A549 (cell line): ENCODE measurements at regions not wholly inside any gene's neighbourhood (a gene's known extent, or its start where the extent isn't known, plus 50 kb on each side); places are given as distances from the start of the nearest gene placed in this dataset.

Source experiments
- ATAC-seq, 2 experiments: fragments of 200-7000 bp in 1 of 2; fragments of >200 bp in 1 of 2; cut with Nextera tagmentation in 1 of 2; cut with Tn5 transposase in 1 of 2; 3 replicates each; pipeline versions ENCODE4 v1.8.0 to v1.9.1; 2018 to 2020; ENCODE audit warnings: mild to moderate bottlenecking in 1 of 2, moderate library complexity in 1 of 2
- CTCF ChIA-PET: fragments of 300-600 bp; sonication (Branson Sonifier 250); formaldehyde crosslinking; extraction: SDS; loops from one replicate; lab custom pipeline; 2021; ENCODE audit warnings: antibody characterized with exemption, inconsistent platforms; lab: Yijun Ruan, JAX
- POLR2A ChIA-PET: fragments of 350-600 bp; formaldehyde crosslinking; extraction: SDS; loops from one replicate; lab custom pipeline; 2021; ENCODE audit warnings: antibody characterized with exemption, inconsistent platforms; lab: Yijun Ruan, JAX
- DNase-seq, 2 experiments: peaks; one replicate each; pipeline versions ENCODE4 v3.0.0 to v3.0.0-alpha.2; 2011 to 2016; ENCODE audit warnings: low read depth in 1 of 2, low spot score in 1 of 2
- FAIRE-seq: peaks from 2 replicates; lab custom pipeline; 2011; peaks lifted over from hg19 to GRCh38; lab: Jason Lieb, UNC
- H3K27ac ChIP-seq, 2 experiments: fragments of >200 bp; sonication (Bioruptor Twin); formaldehyde crosslinking; 3 replicates each; pipeline ENCODE4 v1.5.1; 2016 to 2017
- H3K4me1 ChIP-seq: fragments of >200 bp; sonication (Bioruptor Twin); formaldehyde crosslinking; 3 replicates; pipeline ENCODE4 v1.6.1; 2016
- H3K4me2 ChIP-seq: fragments of >200 bp; sonication (Bioruptor Twin); formaldehyde crosslinking; 3 replicates; pipeline ENCODE4 v1.6.1; 2016
- H3K4me3 ChIP-seq: fragments of >200 bp; sonication (Bioruptor Twin); formaldehyde crosslinking; 3 replicates; pipeline ENCODE4 v1.5.1; 2016
- H3K9me3 ChIP-seq: fragments of >200 bp; sonication (Bioruptor Twin); formaldehyde crosslinking; 3 replicates; pipeline ENCODE4 v1.6.1; 2016
- BHLHE40 ChIP-seq: IDR thresholded peaks from 2 replicates; pipeline ENCODE4 v1.6.1; 2012; ENCODE audit warnings: low read depth, low read length, inconsistent platforms
- CBX2 ChIP-seq: fragments of 200-600 bp; sonication (generic); IDR thresholded peaks from 2 replicates; pipeline ENCODE4 v1.6.1; 2016; ENCODE audit warnings: low read depth, mild to moderate bottlenecking, borderline replicate concordance
- CHD2 ChIP-seq: fragments of 150-350 bp; IDR thresholded peaks from 2 replicates; pipeline ENCODE4 v1.6.1; 2014; ENCODE audit warnings: low read length; ENCODE audit not compliant: partially characterized antibody
- EHMT2 ChIP-seq: fragments of 200-600 bp; sonication (generic); IDR thresholded peaks from 2 replicates; pipeline ENCODE4 v1.6.1; 2016; ENCODE audit warnings: antibody characterized with exemption, low read depth, mild to moderate bottlenecking, moderate library complexity
- ESRRA ChIP-seq: fragments of 150-350 bp; IDR thresholded peaks from 2 replicates; pipeline ENCODE4 v1.6.1; 2014; ENCODE audit warnings: mild to moderate bottlenecking, low read length, borderline replicate concordance
- FOSB ChIP-seq: fragments of 250-450 bp; sonication (Bioruptor Pico); IDR thresholded peaks from 2 replicates; pipeline ENCODE4 v1.5.0; 2020; ENCODE audit warnings: mild to moderate bottlenecking, moderate library complexity
- FOSL2 ChIP-seq, 2 experiments: fragments of 450-650 bp in 1 of 2; fragments of >200 bp in 1 of 2; sonication (Bioruptor Twin) in 1 of 2; formaldehyde crosslinking; IDR thresholded peaks; 2 replicates each; pipeline versions ENCODE4 v1.5.0 to v1.6.1; 2016 to 2020; ENCODE audit warnings: mild to moderate bottlenecking in 1 of 2, moderate library complexity in 1 of 2
- HES2 ChIP-seq: fragments of >200 bp; sonication (Bioruptor Twin); formaldehyde crosslinking; IDR thresholded peaks from 2 replicates; pipeline ENCODE4 v1.6.1; 2016
- HEYL ChIP-seq: fragments of 250-450 bp; sonication (Bioruptor Pico); IDR thresholded peaks from 2 replicates; pipeline ENCODE4 v1.8.0; 2021; ENCODE audit warnings: mild to moderate bottlenecking, moderate library complexity
- HOXB5 ChIP-seq: fragments of 250-450 bp; sonication (Bioruptor Pico); IDR thresholded peaks from 2 replicates; pipeline ENCODE4 v1.5.0; 2020; ENCODE audit warnings: mild to moderate bottlenecking, moderate library complexity
- MAFK ChIP-seq: fragments of 450-650 bp; IDR thresholded peaks from 2 replicates; pipeline ENCODE4 v1.6.1; 2014; ENCODE audit not compliant: partially characterized antibody
- MAZ ChIP-seq: fragments of 150-350 bp; IDR thresholded peaks from 2 replicates; pipeline ENCODE4 v1.6.1; 2014; ENCODE audit warnings: antibody characterized with exemption, low read depth, low read length, borderline replicate concordance
- NFE2L2 ChIP-seq: fragments of 150-350 bp; conservative IDR thresholded peaks from 2 replicates; pipeline ENCODE4 v1.6.1; 2014; ENCODE audit warnings: low read length
- NR3C1 ChIP-seq: fragments of >200 bp; sonication (Bioruptor Twin); formaldehyde crosslinking; IDR thresholded peaks from 3 replicates; pipeline ENCODE4 v1.6.1; 2017
- PHF8 ChIP-seq: fragments of 200-600 bp; sonication (generic); IDR thresholded peaks from 2 replicates; pipeline ENCODE4 v1.6.1; 2016; ENCODE audit warnings: low read depth, mild to moderate bottlenecking, antibody characterized with exemption, moderate library complexity, borderline replicate concordance
- POLR2AphosphoS2 ChIP-seq: conservative IDR thresholded peaks from 2 replicates; pipeline ENCODE4 v1.6.1; 2012; ENCODE audit warnings: low read length, improper control_type of control experiment, inconsistent platforms
- RARB ChIP-seq: fragments of 250-450 bp; sonication (Bioruptor Pico); IDR thresholded peaks from 2 replicates; pipeline ENCODE4 v1.8.0; 2021; ENCODE audit warnings: mild to moderate bottlenecking, moderate library complexity
- RNF2 ChIP-seq: fragments of 200-600 bp; sonication (generic); IDR thresholded peaks from 2 replicates; pipeline ENCODE4 v1.6.1; 2016; ENCODE audit warnings: low read depth, mild to moderate bottlenecking, antibody characterized with exemption, moderate library complexity, borderline replicate concordance
- SREBF2 ChIP-seq: fragments of 450-650 bp; IDR thresholded peaks from 2 replicates; pipeline ENCODE4 v1.6.1; 2014; ENCODE audit warnings: mild to moderate bottlenecking, moderate library complexity
- TP53 ChIP-seq: fragments of 250-450 bp; sonication (Bioruptor Pico); IDR thresholded peaks from 2 replicates; pipeline ENCODE4 v1.5.0; 2021; ENCODE audit warnings: mild to moderate bottlenecking, moderate library complexity
- ZC3H11A ChIP-seq: fragments of 450-650 bp; IDR thresholded peaks from 2 replicates; pipeline ENCODE4 v1.6.1; 2014; ENCODE audit warnings: antibody characterized with exemption, mild to moderate bottlenecking
- ZFP36 ChIP-seq: fragments of 450-650 bp; IDR thresholded peaks from 2 replicates; pipeline ENCODE4 v1.6.1; 2014; ENCODE audit warnings: borderline replicate concordance; ENCODE audit not compliant: partially characterized antibody
- ZNF302 ChIP-seq: fragments of 250-450 bp; sonication (Bioruptor Pico); IDR thresholded peaks from 2 replicates; pipeline ENCODE4 v1.9.0; 2021; ENCODE audit warnings: inconsistent platforms, mild to moderate bottlenecking, moderate library complexity
- ZSCAN20 ChIP-seq: fragments of 250-450 bp; sonication (Bioruptor Pico); IDR thresholded peaks from 2 replicates; pipeline ENCODE4 v1.8.0; 2022; ENCODE audit warnings: mild to moderate bottlenecking, moderate library complexity
- WGBS: methylation state at CpG from one replicate; pipeline ENCODE4 v1.1.6; 2017; ENCODE audit errors: missing lambda C conversion rate; 5-methylcytosine and 5-hydroxymethylcytosine counted together
- TF ChIP-seq, protein P1 (sequence below): IDR thresholded peaks from 2 replicates; pipeline ENCODE4 v1.6.1; 2012; ENCODE audit warnings: low read depth, borderline replicate concordance
- TF ChIP-seq, protein P2 (sequence below): fragments of 250-450 bp; sonication (Bioruptor Pico); IDR thresholded peaks from 2 replicates; pipeline ENCODE4 v1.5.0; 2020; ENCODE audit warnings: low read depth, mild to moderate bottlenecking, moderate library complexity
- TF ChIP-seq, protein P3 (sequence below): IDR thresholded peaks from 2 replicates; pipeline ENCODE4 v1.6.1; 2012
- TF ChIP-seq, protein P4 (sequence below): fragments of >200 bp; sonication (Bioruptor Twin); formaldehyde crosslinking; IDR thresholded peaks from 3 replicates; pipeline ENCODE4 v1.6.1; 2016

GRCh38 chr2:43134571-43134889, 91.9 kb downstream of the ZFP36L2 start:
- peak overlapping the region in 1 of 2 experiments; percentile 67; a peak in 2 of 6 replicates for H3K27ac ChIP-seq
- no peak overlapping the region for H3K4me2 ChIP-seq
- no peaks in the 10 kb centered on the region for H3K9me3 ChIP-seq
- no peak for FAIRE-seq
- no peak for TF ChIP-seq EHMT2
- no peak for TF ChIP-seq MAFK
- no peak for TF ChIP-seq ESRRA
- TF ChIP-seq BHLHE40: no peak
- TF ChIP-seq RNF2: no peak
- TF ChIP-seq ZNF302 (CRISPR knock-in tag): no peak
- no peak for TF ChIP-seq ZFP36
- no peak for TF ChIP-seq HOXB5 (CRISPR knock-in tag)
- no peak for TF ChIP-seq HES2
- TF ChIP-seq MAZ: no peak
- no peak for TF ChIP-seq ZC3H11A
- TF ChIP-seq NR3C1: no peak
- TF ChIP-seq CHD2: no peak
- TF ChIP-seq, all 56 proteins: peak for 0
- ChIA-PET POLR2A (interaction anchor here (3.8 kb wide), 1 partner anchor 93 kb away, joined by 16 read pairs; the partner anchor contains the start of gene ZFP36L2), CTCF (interaction anchor here (0.6 to 7.8 kb wide), 11 partner anchors 37 to 1265 kb away, joined by 3 to 84 read pairs (median 4); partner anchors contain the start of gene ZFP36L2)
- Histone ChIP-seq H3K4me3 (no peak overlapping the region), H3K4me1 (peaks cover 39% of the 10 kb centered on the region)
- no peak for ATAC-seq
- WGBS: 75% methylated on average over 8 of the region's 9 CpGs
- no peak for DNase-seq

GRCh38 chr2:43133708-43134570, 92.5 kb downstream of the ZFP36L2 start:
- FAIRE-seq: no peak
- H3K27ac ChIP-seq: peak overlapping the region; percentile 29 to 67; a peak in 4 of 6 replicates
- 91% methylated on average over 21 of the region's 21 CpGs for WGBS
- H3K4me1 ChIP-seq: peaks cover 40% of the 10 kb centered on the region
- no peak overlapping the region for H3K4me2 ChIP-seq
- no peak for ATAC-seq
- no peaks in the 10 kb centered on the region for H3K9me3 ChIP-seq
- TF ChIP-seq HEYL (no peak), MAFK (peak; percentile 21)
- ChIA-PET POLR2A (interaction anchor here (3.8 kb wide), 1 partner anchor 93 kb away, joined by 16 read pairs; the partner anchor contains the start of gene ZFP36L2), CTCF (interaction anchor here (0.8 to 7.8 kb wide), 5 partner anchors 86 to 158 kb away, joined by 3 to 84 read pairs (median 7); partner anchors contain the start of gene ZFP36L2)
- H3K4me3 ChIP-seq: no peak overlapping the region
- no peak for DNase-seq

DNA sequence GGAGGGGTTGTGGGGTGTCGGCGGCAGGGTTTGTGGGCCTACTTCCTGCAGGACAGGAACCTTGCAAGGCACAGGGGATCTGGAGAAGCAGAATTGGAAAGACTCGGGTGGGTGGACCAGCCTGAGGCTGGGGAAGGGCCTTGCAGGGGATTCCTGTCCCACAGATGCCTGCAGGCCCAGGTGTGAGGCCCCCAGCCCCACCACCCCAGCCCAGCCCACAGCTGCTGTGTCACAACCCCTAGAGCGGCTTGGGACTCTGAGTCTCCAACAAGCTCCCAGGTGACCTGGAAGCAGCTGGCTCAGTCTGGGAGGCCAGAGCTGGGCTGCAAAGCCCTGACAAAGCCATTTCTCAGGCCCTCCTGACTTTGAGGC, 93.1 kb downstream of the ZFP36L2 start:
- ChIA-PET CTCF (interaction anchor here (0.8 to 7.8 kb wide), 5 partner anchors 87 to 158 kb away, joined by 3 to 84 read pairs (median 7); partner anchors contain the start of gene ZFP36L2), POLR2A (interaction anchor here (3.8 kb wide), 1 partner anchor 94 kb away, joined by 16 read pairs; the partner anchor contains the start of gene ZFP36L2)
- no peak for ATAC-seq
- no peak for DNase-seq
- Histone ChIP-seq H3K27ac (peak overlapping the region; percentile 29 to 67; a peak in 4 of 6 replicates), H3K9me3 (no peaks in the 10 kb centered on the region), H3K4me1 (peaks cover 40% of the 10 kb centered on the region), H3K4me2 (no peak overlapping the region), H3K4me3 (no peak overlapping the region)
- TF ChIP-seq ZSCAN20 (CRISPR knock-in tag) (no peak), RARB (CRISPR knock-in tag) (no peak), TP53 (no peak), CBX2 (no peak), POLR2AphosphoS2 (no peak), SREBF2 (no peak), NFE2L2 (no peak), FOSB (CRISPR knock-in tag) (no peak), ZFP36 (no peak), FOSL2 (IDR thresholded peaks at IDR 0.05) (no peak), FOSL2 (CRISPR knock-in tag; IDR thresholded peaks at IDR 0.05) (no peak), PHF8 (no peak)
- TF ChIP-seq, protein P1, sequence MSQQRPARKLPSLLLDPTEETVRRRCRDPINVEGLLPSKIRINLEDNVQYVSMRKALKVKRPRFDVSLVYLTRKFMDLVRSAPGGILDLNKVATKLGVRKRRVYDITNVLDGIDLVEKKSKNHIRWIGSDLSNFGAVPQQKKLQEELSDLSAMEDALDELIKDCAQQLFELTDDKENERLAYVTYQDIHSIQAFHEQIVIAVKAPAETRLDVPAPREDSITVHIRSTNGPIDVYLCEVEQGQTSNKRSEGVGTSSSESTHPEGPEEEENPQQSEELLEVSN: no peak
- TF ChIP-seq, protein P2, sequence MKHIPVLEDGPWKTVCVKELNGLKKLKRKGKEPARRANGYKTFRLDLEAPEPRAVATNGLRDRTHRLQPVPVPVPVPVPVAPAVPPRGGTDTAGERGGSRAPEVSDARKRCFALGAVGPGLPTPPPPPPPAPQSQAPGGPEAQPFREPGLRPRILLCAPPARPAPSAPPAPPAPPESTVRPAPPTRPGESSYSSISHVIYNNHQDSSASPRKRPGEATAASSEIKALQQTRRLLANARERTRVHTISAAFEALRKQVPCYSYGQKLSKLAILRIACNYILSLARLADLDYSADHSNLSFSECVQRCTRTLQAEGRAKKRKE (CRISPR knock-in tag): no peak
- TF ChIP-seq, protein P3, sequence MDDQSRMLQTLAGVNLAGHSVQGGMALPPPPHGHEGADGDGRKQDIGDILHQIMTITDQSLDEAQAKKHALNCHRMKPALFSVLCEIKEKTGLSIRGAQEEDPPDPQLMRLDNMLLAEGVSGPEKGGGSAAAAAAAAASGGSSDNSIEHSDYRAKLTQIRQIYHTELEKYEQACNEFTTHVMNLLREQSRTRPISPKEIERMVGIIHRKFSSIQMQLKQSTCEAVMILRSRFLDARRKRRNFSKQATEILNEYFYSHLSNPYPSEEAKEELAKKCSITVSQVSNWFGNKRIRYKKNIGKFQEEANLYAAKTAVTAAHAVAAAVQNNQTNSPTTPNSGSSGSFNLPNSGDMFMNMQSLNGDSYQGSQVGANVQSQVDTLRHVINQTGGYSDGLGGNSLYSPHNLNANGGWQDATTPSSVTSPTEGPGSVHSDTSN: no peak
- TF ChIP-seq, protein P4, sequence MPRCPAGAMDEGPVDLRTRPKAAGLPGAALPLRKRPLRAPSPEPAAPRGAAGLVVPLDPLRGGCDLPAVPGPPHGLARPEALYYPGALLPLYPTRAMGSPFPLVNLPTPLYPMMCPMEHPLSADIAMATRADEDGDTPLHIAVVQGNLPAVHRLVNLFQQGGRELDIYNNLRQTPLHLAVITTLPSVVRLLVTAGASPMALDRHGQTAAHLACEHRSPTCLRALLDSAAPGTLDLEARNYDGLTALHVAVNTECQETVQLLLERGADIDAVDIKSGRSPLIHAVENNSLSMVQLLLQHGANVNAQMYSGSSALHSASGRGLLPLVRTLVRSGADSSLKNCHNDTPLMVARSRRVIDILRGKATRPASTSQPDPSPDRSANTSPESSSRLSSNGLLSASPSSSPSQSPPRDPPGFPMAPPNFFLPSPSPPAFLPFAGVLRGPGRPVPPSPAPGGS: no peak
- no peak for FAIRE-seq
- 91% methylated on average over 4 of the region's 4 CpGs for WGBS
